ENCODE measurements at regions not wholly inside any gene's neighbourhood (a gene's known extent, or its start where the extent isn't known, plus 50 kb on each side); places are given as distances from the start of the nearest gene placed in this dataset.

DNA sequence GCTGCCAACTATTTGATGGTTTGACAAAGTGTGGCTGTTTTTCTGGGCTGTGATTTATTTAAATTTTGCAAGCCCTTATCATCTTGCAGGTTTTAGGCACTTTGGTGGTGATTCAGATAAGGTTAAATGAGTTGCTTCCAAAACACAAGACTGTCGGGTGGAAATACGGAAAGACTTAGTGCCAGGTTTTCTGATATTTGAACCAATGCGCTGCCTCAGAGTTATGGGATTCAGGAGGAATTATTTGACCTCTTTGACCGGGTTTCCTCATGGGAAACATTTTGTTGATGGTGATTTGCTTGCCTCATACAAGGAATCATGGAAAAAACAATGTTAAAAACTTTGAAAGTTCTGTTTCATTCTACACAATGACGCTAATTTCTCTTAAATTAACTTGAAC lies 136.1 kb upstream of the MAP9 start:
- 0 out of 2 replicates have a peak, but pooled peaks cover 2% of the 10 kb centered on the region for H3K4me1 ChIP-seq (ENCODE audit: control insufficient read depth, insufficient read depth, low read length)
- no peak overlapping the region for H3K4me3 ChIP-seq (ENCODE audit: low read depth, low read length)
- H3K27ac ChIP-seq (ENCODE audit: extremely low read depth, low read depth, low read length): no peak overlapping the region
- no peak for TF ChIP-seq OSR2 (tag by site-specific recombination; IDR thresholded peaks at IDR 0.05)
- TF ChIP-seq, protein P1, sequence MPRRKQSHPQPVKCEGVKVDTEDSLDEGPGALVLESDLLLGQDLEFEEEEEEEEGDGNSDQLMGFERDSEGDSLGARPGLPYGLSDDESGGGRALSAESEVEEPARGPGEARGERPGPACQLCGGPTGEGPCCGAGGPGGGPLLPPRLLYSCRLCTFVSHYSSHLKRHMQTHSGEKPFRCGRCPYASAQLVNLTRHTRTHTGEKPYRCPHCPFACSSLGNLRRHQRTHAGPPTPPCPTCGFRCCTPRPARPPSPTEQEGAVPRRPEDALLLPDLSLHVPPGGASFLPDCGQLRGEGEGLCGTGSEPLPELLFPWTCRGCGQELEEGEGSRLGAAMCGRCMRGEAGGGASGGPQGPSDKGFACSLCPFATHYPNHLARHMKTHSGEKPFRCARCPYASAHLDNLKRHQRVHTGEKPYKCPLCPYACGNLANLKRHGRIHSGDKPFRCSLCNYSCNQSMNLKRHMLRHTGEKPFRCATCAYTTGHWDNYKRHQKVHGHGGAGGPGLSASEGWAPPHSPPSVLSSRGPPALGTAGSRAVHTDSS (tag by site-specific recombination; IDR thresholded peaks at IDR 0.05): no peak
- H3K9me3 ChIP-seq (ENCODE audit: control insufficient read depth, insufficient read depth, low read depth, low read length): no peaks in the 10 kb centered on the region
- CTCF ChIA-PET: interaction anchor here (0.7 kb wide), 1 partner anchor 305 kb away, joined by 4 read pairs; no protein-coding TSS in a partner anchor
- no peaks in the 10 kb centered on the region for H3K36me3 ChIP-seq (ENCODE audit: control insufficient read depth in 2 of 2, insufficient read depth in 1 of 2, low read length in 2 of 2)
- POLR2A ChIA-PET: no interaction called here

DNA sequence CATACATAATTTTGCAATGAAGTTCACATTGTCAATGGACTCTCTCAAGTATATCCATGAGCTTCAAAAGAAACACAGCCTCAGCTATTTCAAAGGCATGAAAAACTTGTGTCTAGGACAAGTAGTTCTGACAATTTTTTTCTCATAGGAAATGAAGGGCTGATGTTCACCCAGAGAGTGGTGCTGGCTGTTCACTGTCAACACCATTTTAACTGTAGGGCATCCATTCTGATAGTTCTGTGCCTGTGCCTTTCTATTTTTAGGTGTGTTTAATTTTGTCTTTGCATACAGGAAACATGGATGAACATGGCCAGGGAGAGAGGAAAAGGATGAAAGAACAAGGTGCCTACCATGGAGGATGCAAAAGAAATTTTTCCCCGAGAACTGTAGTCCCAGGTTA lies 135.3 kb upstream of the MAP9 start:
- Histone ChIP-seq H3K27ac (ENCODE audit: extremely low read depth, low read depth, low read length) (no peak overlapping the region), H3K9me3 (ENCODE audit: control insufficient read depth, insufficient read depth, low read depth, low read length) (no peaks in the 10 kb centered on the region), H3K4me1 (ENCODE audit: control insufficient read depth, insufficient read depth, low read length) (0 out of 2 replicates have a peak, but pooled peaks cover 2% of the 10 kb centered on the region), H3K36me3 (ENCODE audit: control insufficient read depth in 2 of 2, insufficient read depth in 1 of 2, low read length in 2 of 2) (no peaks in the 10 kb centered on the region), H3K4me3 (ENCODE audit: low read depth, low read length) (no peak overlapping the region)
- TF ChIP-seq ZNF37A (tag by site-specific recombination; IDR thresholded peaks at IDR 0.05): no peak
- no peak for TF ChIP-seq ZNF544 (tag by site-specific recombination; IDR thresholded peaks at IDR 0.05)
- TF ChIP-seq ZNF140 (tag by site-specific recombination; IDR thresholded peaks at IDR 0.05): no peak
- TF ChIP-seq MEIS1 (CRISPR knock-in tag; IDR thresholded peaks at IDR 0.05; ENCODE audit: borderline replicate concordance): no peak
- no peak for TF ChIP-seq ZNF670 (tag by site-specific recombination; IDR thresholded peaks at IDR 0.05; ENCODE audit: low read depth)
- TF ChIP-seq ZNF274 (IDR thresholded peaks at IDR 0.05; ENCODE audit: low read length): no peak
- no peak for TF ChIP-seq ZNF274 (tag by site-specific recombination; IDR thresholded peaks at IDR 0.05; ENCODE audit: borderline replicate concordance)
- TF ChIP-seq, protein P2, sequence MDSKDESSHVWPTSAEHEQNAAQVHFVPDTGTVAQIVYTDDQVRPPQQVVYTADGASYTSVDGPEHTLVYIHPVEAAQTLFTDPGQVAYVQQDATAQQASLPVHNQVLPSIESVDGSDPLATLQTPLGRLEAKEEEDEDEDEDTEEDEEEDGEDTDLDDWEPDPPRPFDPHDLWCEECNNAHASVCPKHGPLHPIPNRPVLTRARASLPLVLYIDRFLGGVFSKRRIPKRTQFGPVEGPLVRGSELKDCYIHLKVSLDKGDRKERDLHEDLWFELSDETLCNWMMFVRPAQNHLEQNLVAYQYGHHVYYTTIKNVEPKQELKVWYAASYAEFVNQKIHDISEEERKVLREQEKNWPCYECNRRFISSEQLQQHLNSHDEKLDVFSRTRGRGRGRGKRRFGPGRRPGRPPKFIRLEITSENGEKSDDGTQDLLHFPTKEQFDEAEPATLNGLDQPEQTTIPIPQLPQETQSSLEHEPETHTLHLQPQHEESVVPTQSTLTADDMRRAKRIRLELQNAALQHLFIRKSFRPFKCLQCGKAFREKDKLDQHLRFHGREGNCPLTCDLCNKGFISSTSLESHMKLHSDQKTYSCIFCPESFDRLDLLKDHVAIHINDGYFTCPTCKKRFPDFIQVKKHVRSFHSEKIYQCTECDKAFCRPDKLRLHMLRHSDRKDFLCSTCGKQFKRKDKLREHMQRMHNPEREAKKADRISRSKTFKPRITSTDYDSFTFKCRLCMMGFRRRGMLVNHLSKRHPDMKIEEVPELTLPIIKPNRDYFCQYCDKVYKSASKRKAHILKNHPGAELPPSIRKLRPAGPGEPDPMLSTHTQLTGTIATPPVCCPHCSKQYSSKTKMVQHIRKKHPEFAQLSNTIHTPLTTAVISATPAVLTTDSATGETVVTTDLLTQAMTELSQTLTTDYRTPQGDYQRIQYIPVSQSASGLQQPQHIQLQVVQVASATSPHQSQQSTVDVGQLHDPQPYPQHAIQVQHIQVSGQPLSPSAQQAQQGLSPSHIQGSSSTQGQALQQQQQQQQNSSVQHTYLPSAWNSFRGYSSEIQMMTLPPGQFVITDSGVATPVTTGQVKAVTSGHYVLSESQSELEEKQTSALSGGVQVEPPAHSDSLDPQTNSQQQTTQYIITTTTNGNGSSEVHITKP (tag by site-specific recombination; IDR thresholded peaks at IDR 0.05): no peak
- TF ChIP-seq, protein P3, sequence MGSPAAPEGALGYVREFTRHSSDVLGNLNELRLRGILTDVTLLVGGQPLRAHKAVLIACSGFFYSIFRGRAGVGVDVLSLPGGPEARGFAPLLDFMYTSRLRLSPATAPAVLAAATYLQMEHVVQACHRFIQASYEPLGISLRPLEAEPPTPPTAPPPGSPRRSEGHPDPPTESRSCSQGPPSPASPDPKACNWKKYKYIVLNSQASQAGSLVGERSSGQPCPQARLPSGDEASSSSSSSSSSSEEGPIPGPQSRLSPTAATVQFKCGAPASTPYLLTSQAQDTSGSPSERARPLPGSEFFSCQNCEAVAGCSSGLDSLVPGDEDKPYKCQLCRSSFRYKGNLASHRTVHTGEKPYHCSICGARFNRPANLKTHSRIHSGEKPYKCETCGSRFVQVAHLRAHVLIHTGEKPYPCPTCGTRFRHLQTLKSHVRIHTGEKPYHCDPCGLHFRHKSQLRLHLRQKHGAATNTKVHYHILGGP (tag by site-specific recombination; IDR thresholded peaks at IDR 0.05): no peak
- no peak for TF ChIP-seq ZNF624 (tag by site-specific recombination; IDR thresholded peaks at IDR 0.05)
- TF ChIP-seq ZNF175 (tag by site-specific recombination; IDR thresholded peaks at IDR 0.05): no peak
- TF ChIP-seq, protein P4, sequence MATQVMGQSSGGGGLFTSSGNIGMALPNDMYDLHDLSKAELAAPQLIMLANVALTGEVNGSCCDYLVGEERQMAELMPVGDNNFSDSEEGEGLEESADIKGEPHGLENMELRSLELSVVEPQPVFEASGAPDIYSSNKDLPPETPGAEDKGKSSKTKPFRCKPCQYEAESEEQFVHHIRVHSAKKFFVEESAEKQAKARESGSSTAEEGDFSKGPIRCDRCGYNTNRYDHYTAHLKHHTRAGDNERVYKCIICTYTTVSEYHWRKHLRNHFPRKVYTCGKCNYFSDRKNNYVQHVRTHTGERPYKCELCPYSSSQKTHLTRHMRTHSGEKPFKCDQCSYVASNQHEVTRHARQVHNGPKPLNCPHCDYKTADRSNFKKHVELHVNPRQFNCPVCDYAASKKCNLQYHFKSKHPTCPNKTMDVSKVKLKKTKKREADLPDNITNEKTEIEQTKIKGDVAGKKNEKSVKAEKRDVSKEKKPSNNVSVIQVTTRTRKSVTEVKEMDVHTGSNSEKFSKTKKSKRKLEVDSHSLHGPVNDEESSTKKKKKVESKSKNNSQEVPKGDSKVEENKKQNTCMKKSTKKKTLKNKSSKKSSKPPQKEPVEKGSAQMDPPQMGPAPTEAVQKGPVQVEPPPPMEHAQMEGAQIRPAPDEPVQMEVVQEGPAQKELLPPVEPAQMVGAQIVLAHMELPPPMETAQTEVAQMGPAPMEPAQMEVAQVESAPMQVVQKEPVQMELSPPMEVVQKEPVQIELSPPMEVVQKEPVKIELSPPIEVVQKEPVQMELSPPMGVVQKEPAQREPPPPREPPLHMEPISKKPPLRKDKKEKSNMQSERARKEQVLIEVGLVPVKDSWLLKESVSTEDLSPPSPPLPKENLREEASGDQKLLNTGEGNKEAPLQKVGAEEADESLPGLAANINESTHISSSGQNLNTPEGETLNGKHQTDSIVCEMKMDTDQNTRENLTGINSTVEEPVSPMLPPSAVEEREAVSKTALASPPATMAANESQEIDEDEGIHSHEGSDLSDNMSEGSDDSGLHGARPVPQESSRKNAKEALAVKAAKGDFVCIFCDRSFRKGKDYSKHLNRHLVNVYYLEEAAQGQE (tag by site-specific recombination; IDR thresholded peaks at IDR 0.05): no peak
- no peak for TF ChIP-seq TRIM28 (IDR thresholded peaks at IDR 0.05; ENCODE audit: borderline replicate concordance, low read length)
- TF ChIP-seq KLF10 (tag by site-specific recombination; IDR thresholded peaks at IDR 0.05): no peak
- TF ChIP-seq, protein P5, sequence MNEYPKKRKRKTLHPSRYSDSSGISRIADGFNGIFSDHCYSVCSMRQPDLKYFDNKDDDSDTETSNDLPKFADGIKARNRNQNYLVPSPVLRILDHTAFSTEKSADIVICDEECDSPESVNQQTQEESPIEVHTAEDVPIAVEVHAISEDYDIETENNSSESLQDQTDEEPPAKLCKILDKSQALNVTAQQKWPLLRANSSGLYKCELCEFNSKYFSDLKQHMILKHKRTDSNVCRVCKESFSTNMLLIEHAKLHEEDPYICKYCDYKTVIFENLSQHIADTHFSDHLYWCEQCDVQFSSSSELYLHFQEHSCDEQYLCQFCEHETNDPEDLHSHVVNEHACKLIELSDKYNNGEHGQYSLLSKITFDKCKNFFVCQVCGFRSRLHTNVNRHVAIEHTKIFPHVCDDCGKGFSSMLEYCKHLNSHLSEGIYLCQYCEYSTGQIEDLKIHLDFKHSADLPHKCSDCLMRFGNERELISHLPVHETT (tag by site-specific recombination; IDR thresholded peaks at IDR 0.05): no peak
- no peak for TF ChIP-seq ZNF843 (tag by site-specific recombination; IDR thresholded peaks at IDR 0.05)
- TF ChIP-seq ZNF24 (tag by site-specific recombination; IDR thresholded peaks at IDR 0.05): no peak
- no peak for TF ChIP-seq ZNF341 (tag by site-specific recombination; IDR thresholded peaks at IDR 0.05; ENCODE audit: low read depth)
- TF ChIP-seq, protein P6, sequence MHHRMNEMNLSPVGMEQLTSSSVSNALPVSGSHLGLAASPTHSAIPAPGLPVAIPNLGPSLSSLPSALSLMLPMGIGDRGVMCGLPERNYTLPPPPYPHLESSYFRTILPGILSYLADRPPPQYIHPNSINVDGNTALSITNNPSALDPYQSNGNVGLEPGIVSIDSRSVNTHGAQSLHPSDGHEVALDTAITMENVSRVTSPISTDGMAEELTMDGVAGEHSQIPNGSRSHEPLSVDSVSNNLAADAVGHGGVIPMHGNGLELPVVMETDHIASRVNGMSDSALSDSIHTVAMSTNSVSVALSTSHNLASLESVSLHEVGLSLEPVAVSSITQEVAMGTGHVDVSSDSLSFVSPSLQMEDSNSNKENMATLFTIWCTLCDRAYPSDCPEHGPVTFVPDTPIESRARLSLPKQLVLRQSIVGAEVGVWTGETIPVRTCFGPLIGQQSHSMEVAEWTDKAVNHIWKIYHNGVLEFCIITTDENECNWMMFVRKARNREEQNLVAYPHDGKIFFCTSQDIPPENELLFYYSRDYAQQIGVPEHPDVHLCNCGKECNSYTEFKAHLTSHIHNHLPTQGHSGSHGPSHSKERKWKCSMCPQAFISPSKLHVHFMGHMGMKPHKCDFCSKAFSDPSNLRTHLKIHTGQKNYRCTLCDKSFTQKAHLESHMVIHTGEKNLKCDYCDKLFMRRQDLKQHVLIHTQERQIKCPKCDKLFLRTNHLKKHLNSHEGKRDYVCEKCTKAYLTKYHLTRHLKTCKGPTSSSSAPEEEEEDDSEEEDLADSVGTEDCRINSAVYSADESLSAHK (tag by site-specific recombination; IDR thresholded peaks at IDR 0.05): no peak
- POLR2A ChIA-PET: no interaction called here
- CTCF ChIA-PET: no interaction called here

All from HEK293 (cell line).